ENCODE measurements at regions not wholly inside any gene's neighbourhood (a gene's known extent, or its start where the extent isn't known, plus 50 kb on each side); places are given as distances from the start of the nearest gene placed in this dataset.

DNA sequence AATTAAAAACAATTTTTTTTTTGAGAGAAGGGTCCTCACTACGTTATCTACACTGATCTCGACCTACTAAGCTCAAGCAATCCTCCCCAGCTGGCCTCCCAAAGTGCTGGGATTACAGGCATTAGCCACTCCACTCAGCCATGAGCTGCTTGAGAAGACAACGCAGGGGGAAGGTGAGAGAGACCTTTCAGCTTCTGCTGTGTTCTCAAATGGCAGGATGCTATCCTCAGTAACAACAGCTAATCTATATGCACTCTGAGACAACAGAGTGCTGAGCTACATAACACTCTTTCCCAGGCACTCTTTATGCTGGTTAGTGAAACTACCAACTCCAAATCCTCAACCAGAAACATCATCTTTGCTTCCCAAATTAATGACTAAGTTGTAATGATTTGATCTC, 526.1 kb downstream of the CCER1 start:
- DNase-seq (ENCODE audit: low read depth in 4 of 4, low spot score in 3 of 4): no peak

GRCh38 chr12:90428465-90428864, 526.5 kb downstream of the CCER1 start:
- no peak for DNase-seq (ENCODE audit: low read depth in 4 of 4, low spot score in 3 of 4)

- DNase-seq (ENCODE audit: low read depth in 4 of 4, low spot score in 3 of 4): no peak
Observed at GRCh38 chr12:90423965-90424364, 531.0 kb downstream of the CCER1 start.

GRCh38 chr12:90410962-90411361, 544.0 kb downstream of the CCER1 start:
- no peak for DNase-seq (ENCODE audit: low read depth in 4 of 4, low spot score in 3 of 4)

- DNase-seq (ENCODE audit: low read depth in 4 of 4, low spot score in 3 of 4): no peak
Observed at GRCh38 chr12:90407841-90408240, 547.1 kb downstream of the CCER1 start.

- DNase-seq (ENCODE audit: low read depth in 4 of 4, low spot score in 3 of 4): no peak
Observed at GRCh38 chr12:90404071-90404470, 550.9 kb downstream of the CCER1 start.

DNA sequence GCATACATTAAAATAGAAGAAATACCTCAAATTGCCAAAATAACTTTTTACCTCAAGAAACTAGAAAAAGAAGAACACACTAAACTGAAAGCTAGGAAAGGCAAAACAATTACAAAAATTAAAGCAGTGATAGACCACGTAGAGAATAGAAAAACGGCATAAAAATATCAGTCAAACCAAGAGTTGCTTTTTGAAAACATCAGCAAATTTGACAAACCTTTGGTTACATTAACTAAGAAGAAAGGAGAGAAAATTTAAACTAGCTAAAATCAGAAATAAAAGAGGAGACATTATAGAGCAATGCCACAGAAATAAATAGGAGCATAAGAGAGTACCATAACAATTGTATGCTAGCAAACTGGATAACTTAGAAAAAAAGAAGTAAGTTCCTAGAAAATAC, 553.8 kb downstream of the CCER1 start:
- DNase-seq (ENCODE audit: low read depth in 4 of 4, low spot score in 3 of 4): no peak

- DNase-seq (ENCODE audit: low read depth in 4 of 4, low spot score in 3 of 4): no peak
Observed at GRCh38 chr12:90399357-90399756, 555.6 kb downstream of the CCER1 start.

DNA sequence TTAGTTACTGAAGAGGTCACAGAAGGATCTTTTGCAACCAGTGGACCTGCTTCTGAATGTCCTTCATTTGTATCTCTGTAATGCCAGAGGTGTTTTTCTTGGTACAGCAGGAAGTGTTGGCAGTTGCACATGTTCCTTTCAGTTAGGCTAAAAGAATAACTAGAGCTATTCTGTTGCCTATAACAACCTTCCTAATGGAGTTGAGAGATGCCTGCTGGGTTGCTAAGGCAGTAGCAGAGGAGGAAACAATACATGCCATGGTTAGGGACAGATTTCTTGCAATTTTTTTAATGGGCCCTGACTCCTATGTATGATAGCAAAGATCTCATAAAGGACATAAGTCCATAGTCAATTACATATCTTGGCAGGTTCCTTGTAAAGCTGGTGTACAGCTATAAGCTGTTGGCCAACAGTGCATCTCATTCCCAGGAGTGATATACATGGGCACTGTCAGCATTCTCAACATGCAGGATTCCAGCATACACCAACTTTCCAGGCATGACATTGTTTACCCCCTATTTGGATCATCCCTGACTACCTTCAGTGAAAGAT, 556.6 kb downstream of the CCER1 start:
- DNase-seq (ENCODE audit: low read depth in 4 of 4, low spot score in 3 of 4): no peak

- no peak for DNase-seq (ENCODE audit: low read depth in 4 of 4, low spot score in 3 of 4)
Observed at GRCh38 chr12:90396556-90396955, 558.4 kb downstream of the CCER1 start.

- DNase-seq (ENCODE audit: low read depth in 4 of 4, low spot score in 3 of 4): no peak
Observed at GRCh38 chr12:90393652-90394051, 561.3 kb downstream of the CCER1 start.

GRCh38 chr12:90393089-90393488, 561.9 kb downstream of the CCER1 start:
- no peak for DNase-seq (ENCODE audit: low read depth in 4 of 4, low spot score in 3 of 4)

DNA sequence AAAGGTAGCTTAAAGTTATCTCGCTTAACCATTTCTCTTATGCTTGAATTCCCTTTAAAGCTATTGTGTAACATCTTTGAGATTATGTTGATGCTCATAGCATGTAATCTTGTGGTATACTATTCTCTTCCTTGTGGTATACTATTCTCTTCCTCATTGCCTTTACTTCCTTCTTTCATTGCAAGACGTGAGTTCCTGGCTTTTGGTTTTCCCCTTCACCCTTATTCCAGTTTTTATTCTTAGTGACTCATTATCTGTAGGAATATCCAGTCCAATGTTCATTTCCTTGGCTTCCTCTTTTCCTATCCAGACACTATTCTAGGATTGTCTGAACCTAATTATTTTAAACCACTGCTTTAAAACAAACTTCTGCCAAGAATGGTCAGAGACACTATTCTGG, 564.0 kb downstream of the CCER1 start:
- no peak for DNase-seq (ENCODE audit: low read depth in 4 of 4, low spot score in 3 of 4)

DNA sequence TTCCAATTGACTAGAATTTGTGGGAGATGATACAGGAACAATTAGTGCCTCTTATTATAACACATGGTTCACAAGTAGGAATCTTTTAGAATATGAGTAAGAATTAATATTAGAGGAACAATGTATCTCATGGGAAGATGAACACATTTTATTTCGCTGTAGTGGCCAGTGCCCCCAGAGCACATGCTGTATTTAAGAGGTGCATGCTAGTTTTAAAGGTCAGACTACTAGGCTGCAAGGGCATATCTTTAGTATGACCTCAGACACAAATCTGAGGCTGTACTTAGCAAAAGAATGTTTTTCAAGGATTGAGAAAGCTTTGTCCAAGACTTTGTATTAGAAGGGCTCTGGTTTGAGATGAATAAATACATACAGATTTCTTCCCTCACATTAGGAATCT, 586.9 kb downstream of the CCER1 start:
- no peak for DNase-seq (ENCODE audit: low read depth in 4 of 4, low spot score in 3 of 4)

GRCh38 chr12:90366286-90366685, 588.7 kb downstream of the CCER1 start:
- DNase-seq (ENCODE audit: low read depth in 4 of 4, low spot score in 3 of 4): no peak

- no peak for DNase-seq (ENCODE audit: low read depth in 4 of 4, low spot score in 3 of 4)
Observed at GRCh38 chr12:90360300-90360699, 594.7 kb downstream of the CCER1 start.

DNA sequence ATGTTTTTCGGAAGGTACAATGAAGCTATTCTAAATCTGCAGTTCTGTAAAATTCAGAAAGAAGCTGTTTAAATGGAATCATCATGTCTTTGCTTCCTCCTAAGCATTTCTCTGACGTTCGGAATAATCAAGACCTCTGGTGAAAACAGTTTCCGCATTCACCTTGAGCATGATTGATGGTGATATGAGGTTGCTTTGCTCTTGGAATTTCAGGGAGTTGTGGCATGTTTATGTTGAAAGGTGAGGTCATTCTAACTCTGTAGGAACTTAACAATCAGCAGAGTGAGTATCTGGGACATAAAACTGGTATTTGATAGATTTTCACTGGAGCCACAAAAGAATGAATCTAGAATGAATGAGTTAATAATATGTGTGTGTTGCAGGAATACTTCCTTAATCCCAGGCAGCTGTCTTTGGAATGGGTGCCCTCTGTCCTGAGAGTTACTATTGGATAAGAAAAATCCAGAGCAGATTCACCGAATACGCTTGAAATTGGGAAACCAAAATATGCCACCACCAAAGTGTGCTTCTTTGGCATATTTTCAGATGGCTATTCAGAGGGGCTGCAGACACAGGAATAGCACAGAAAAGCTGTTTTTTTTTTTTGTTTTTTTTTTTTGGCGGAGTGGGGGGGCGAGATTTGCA, 599.1 kb downstream of the CCER1 start:
- DNase-seq (ENCODE audit: low read depth in 4 of 4, low spot score in 3 of 4): no peak

DNA sequence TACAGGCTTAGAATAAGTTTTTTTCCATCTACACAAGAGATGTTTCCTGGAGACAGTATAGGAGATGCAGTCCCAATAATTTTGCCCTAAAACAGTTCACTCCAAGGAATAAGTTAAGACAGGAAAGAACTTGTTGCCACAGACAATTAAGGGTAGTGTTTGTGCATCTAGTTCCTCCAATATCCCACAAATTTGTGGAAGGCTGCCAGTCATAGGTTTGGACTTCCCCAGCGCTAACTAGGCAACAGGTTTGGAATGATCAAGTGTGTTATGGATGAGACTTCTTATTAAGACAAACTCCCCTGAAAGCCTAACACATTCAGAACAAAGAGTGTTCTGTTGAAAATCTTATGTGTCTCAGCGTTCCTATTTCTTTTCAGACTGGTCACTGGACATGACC, 611.0 kb downstream of the CCER1 start:
- no peak for DNase-seq (ENCODE audit: low read depth in 4 of 4, low spot score in 3 of 4)

DNA sequence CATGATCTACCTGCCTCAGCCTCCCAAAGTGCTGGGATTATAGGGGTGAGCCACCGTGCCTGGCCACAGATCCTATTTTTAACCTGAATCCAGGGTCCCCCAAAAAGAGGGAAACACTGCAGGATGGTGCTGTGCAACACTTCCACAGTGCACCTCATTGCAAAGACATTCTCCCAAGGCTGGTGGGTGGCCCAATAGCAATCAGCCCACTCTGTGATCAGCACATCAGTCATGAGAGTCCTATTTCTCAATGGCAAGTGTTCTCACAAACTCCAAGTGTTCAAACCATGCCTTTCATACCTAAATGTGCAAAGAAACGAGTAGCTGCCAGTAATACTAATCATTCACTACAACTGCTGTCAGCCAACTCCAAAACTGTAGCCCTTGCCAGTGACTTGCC, 612.9 kb downstream of the CCER1 start:
- no peak for DNase-seq (ENCODE audit: low read depth in 4 of 4, low spot score in 3 of 4)

- DNase-seq (ENCODE audit: low read depth in 4 of 4, low spot score in 3 of 4): no peak
Observed at GRCh38 chr12:90339837-90340236, 615.1 kb downstream of the CCER1 start.

GRCh38 chr12:90338365-90338764, 616.6 kb downstream of the CCER1 start:
- no peak for DNase-seq (ENCODE audit: low read depth in 4 of 4, low spot score in 3 of 4)

DNA sequence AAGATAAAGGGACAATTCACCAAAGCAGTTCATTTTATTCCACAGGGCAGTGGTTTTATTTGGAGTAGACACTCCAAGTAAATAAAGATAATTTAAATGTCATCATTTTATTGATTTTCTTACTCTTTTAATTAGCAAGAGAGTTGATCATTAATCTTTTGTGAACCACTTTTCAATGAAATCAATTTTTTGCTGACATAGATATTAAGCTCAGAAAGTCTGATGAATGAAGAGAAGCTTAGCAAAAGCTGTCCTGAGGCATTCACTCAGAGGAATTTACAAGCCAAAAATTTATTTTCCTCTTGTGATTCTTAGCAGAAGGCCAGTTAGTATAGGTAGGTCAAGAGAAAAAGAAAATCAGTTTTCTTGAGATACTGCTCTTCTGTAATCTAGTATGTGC, 618.0 kb downstream of the CCER1 start:
- no peak for DNase-seq (ENCODE audit: low read depth in 4 of 4, low spot score in 3 of 4)

- DNase-seq (ENCODE audit: low read depth in 4 of 4, low spot score in 3 of 4): no peak
Observed at GRCh38 chr12:90335566-90335965, 619.4 kb downstream of the CCER1 start.

Measured in right renal pelvis (tissue), 4 donors.